ENCODE measurements at regions not wholly inside any gene's neighbourhood (a gene's known extent, or its start where the extent isn't known, plus 50 kb on each side); places are given as distances from the start of the nearest gene placed in this dataset.
"Not testable (repeated sequence)": the region's sequence is repeated elsewhere in the genome, so short reads cannot be mapped to it uniquely, and the experiment has no call there.

DNA sequence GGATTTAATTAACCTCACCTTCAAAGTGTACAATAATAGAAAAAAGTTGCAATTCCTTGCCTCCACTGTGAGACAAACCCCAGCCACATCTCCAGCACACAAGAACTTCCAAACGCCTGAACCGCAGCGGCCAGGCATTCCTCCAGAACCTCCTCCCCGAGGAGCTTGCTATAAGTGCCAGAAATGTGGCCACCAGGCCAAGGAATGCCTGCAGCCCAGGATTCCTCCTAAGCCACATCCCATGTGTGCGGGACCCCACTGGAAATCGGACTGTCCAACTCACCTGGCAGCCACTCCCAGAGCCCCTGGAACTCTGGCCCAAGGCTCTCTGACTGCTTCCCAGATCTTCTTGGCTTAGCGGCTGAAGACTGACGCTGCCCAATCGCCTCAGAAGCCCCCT lies 959.9 kb upstream of the GRIA3 start:
- BruUV-seq (replicated peaks); H3K36me3 ChIP-seq (ENCODE audit: control insufficient read depth, insufficient read depth, low read length); CTCF ChIA-PET; H3K4me3 ChIP-seq (ENCODE audit: low read depth in 2 of 2, low read length in 2 of 2); H3K4me1 ChIP-seq (ENCODE audit: control insufficient read depth, insufficient read depth, low read length); DNase-seq (ENCODE audit: low read depth, low spot score); in situ Hi-C loops (cut with HindIII; ENCODE audit: low pct_unique_long_range_greater_than_20kb, low sequenced_read_pairs); intact Hi-C loops (cut with micrococcal nuclease; ENCODE audit: unreplicated experiment); H3K27me3 ChIP-seq (ENCODE audit: control insufficient read depth, insufficient read depth, low read length); POLR2A ChIA-PET; ATAC-seq; H3K27ac ChIP-seq (ENCODE audit: low read length); H3K9me3 ChIP-seq (ENCODE audit: control insufficient read depth, insufficient read depth, low read depth, low read length): not testable (repeated sequence)

GRCh38 chrX:122238801-122239200 lies 945.3 kb upstream of the GRIA3 start:
- BruUV-seq (replicated peaks), result no TSS peak
- Histone ChIP-seq H3K9me3 (ENCODE audit: control insufficient read depth, insufficient read depth, low read depth, low read length) (no peaks in the 10 kb centered on the region), H3K27ac (ENCODE audit: low read length) (no peak overlapping the region), H3K4me3 (ENCODE audit: low read depth in 2 of 2, low read length in 2 of 2) (no peak overlapping the region), H3K36me3 (ENCODE audit: control insufficient read depth, insufficient read depth, low read length) (no peaks in the 10 kb centered on the region), H3K27me3 (ENCODE audit: control insufficient read depth, insufficient read depth, low read length) (no peaks in the 10 kb centered on the region), H3K4me1 (ENCODE audit: control insufficient read depth, insufficient read depth, low read length) (no peaks in the 10 kb centered on the region)
- in situ Hi-C loops (cut with HindIII; ENCODE audit: low pct_unique_long_range_greater_than_20kb, low sequenced_read_pairs) (no loop called here), intact Hi-C loops (cut with micrococcal nuclease; ENCODE audit: unreplicated experiment) (no loop called here)
- DNase-seq (ENCODE audit: low read depth, low spot score) (no peak), ATAC-seq (no peak)
- CTCF ChIA-PET, result no interaction called here
- POLR2A ChIA-PET, result no interaction called here
- TF ChIP-seq TCF7L2 (IDR thresholded peaks at IDR 0.05; ENCODE audit: low read depth, low read length) (no peak), POLR2AphosphoS5 (IDR thresholded peaks at IDR 0.05; ENCODE audit: low read depth, low read length) (no peak), REST (IDR thresholded peaks at IDR 0.05; ENCODE audit: insufficient read depth in 1 of 2, low read depth in 2 of 2, low read length in 1 of 2) (no peak), SIN3A (IDR thresholded peaks at IDR 0.05; ENCODE audit: borderline replicate concordance, insufficient read depth, low read depth, low read length) (no peak), CTCF (IDR thresholded peaks at IDR 0.05) (no peak)

DNA sequence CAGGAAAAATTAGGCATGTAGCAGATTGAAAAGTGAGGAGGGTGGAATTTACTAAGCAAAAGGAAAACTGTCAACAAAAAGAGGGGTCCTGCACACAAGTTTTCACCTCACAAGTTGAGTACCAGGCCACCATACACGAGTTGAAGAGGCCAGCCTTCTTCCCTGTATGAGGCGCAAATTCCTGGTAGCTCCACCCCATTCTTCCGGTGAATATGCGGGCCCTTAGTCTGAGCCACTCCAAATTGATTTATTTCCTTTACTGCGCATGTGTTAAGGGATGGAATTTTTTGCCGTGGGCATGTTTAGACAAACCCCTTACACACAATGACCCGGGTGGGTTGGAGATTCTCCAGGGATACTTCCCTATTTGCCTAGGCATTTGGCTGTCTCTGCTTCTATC lies 942.1 kb upstream of the GRIA3 start:
- TF ChIP-seq REST (IDR thresholded peaks at IDR 0.05; ENCODE audit: insufficient read depth in 1 of 2, low read depth in 2 of 2, low read length in 1 of 2), result no peak
- no peak for TF ChIP-seq CTCF (IDR thresholded peaks at IDR 0.05)
- TF ChIP-seq TCF7L2 (IDR thresholded peaks at IDR 0.05; ENCODE audit: low read depth, low read length), result no peak
- TF ChIP-seq POLR2AphosphoS5 (IDR thresholded peaks at IDR 0.05; ENCODE audit: low read depth, low read length), result no peak
- TF ChIP-seq SIN3A (IDR thresholded peaks at IDR 0.05; ENCODE audit: borderline replicate concordance, insufficient read depth, low read depth, low read length), result no peak
- H3K27me3 ChIP-seq (ENCODE audit: control insufficient read depth, insufficient read depth, low read length), result no peaks in the 10 kb centered on the region
- in situ Hi-C loops (cut with HindIII; ENCODE audit: low pct_unique_long_range_greater_than_20kb, low sequenced_read_pairs) (no loop called here), intact Hi-C loops (cut with micrococcal nuclease; ENCODE audit: unreplicated experiment) (no loop called here)
- ATAC-seq (no peak), DNase-seq (ENCODE audit: low read depth, low spot score) (no peak)
- H3K9me3 ChIP-seq (ENCODE audit: control insufficient read depth, insufficient read depth, low read depth, low read length), result no peaks in the 10 kb centered on the region
- no TSS peak for BruUV-seq (replicated peaks)
- no peak overlapping the region for H3K27ac ChIP-seq (ENCODE audit: low read length)
- H3K4me3 ChIP-seq (ENCODE audit: low read depth in 2 of 2, low read length in 2 of 2), result no peak overlapping the region
- POLR2A ChIA-PET, result no interaction called here
- no peaks in the 10 kb centered on the region for H3K4me1 ChIP-seq (ENCODE audit: control insufficient read depth, insufficient read depth, low read length)
- CTCF ChIA-PET, result no interaction called here
- no peaks in the 10 kb centered on the region for H3K36me3 ChIP-seq (ENCODE audit: control insufficient read depth, insufficient read depth, low read length)

Measured in Panc1 (cell line).